CD14-positive monocyte (primary cell): ENCODE measurements at regions not wholly inside any gene's neighbourhood (a gene's known extent, or its start where the extent isn't known, plus 50 kb on each side); places are given as distances from the start of the nearest gene placed in this dataset.

Experiments used
- DNase-seq, 3 donors: peaks; one replicate each; pipeline ENCODE4 v3.0.0-alpha.2; 2011 to 2022
- H2AFZ ChIP-seq: 2 replicates; pipeline ENCODE4 v1.6.0; 2012; ENCODE audit warnings: mild to moderate bottlenecking, low read depth, low read length, inconsistent platforms; ENCODE audit not compliant: insufficient read depth, poor library complexity, severe bottlenecking
- H3K27ac ChIP-seq, 2 donors: 1 replicate in 1 of 2; 2 replicates in 1 of 2; pipeline ENCODE4 v1.5.1; 2012 to 2013; ENCODE audit warnings: low read length in 2 of 2, control low read depth in 1 of 2, inconsistent platforms in 1 of 2, low read depth in 1 of 2, mild to moderate bottlenecking in 1 of 2
- H3K27me3 ChIP-seq, 2 donors: one replicate each; pipeline versions ENCODE4 v1.6.0 to v1.6.1; 2011 to 2013; ENCODE audit warnings: low read length in 2 of 2; ENCODE audit not compliant: control insufficient read depth in 2 of 2, insufficient read depth in 2 of 2
- H3K36me3 ChIP-seq, 2 donors: replicated peaks in 1 of 2; 1 replicate in 1 of 2; 2 replicates in 1 of 2; pipeline versions ENCODE4 v1.5.1 to v1.6.1; 2012 to 2013; ENCODE audit warnings: low read length in 2 of 2, control low read depth in 1 of 2, inconsistent platforms in 1 of 2, mild to moderate bottlenecking in 1 of 2; ENCODE audit not compliant: insufficient read depth in 2 of 2, control insufficient read depth in 1 of 2
- H3K4me1 ChIP-seq, 2 donors: 1 replicate in 1 of 2; 2 replicates in 1 of 2; pipeline versions ENCODE4 v1.5.1 to v1.6.1; 2012 to 2013; ENCODE audit warnings: low read length in 2 of 2, control low read depth in 1 of 2, inconsistent platforms in 1 of 2, mild to moderate bottlenecking in 1 of 2, moderate library complexity in 1 of 2; ENCODE audit not compliant: insufficient read depth in 2 of 2, control insufficient read depth in 1 of 2
- H3K4me2 ChIP-seq: replicated peaks from 2 replicates; pipeline ENCODE3; 2012; ENCODE audit warnings: low read length, moderate library complexity, mild to moderate bottlenecking; ENCODE audit not compliant: poor library complexity, severe bottlenecking; ENCODE audit errors: extremely low read depth
- H3K4me3 ChIP-seq, 3 experiments: fragments of 200-600 bp in 1 of 3; sonication (generic) in 1 of 3; replicated peaks in 1 of 3; 1 replicate in 2 of 3; 2 replicates in 1 of 3; pipeline ENCODE4 v1.5.1; 2011 to 2013; ENCODE audit warnings: low read length in 3 of 3, mild to moderate bottlenecking in 3 of 3, control low read depth in 2 of 3, low read depth in 2 of 3, inconsistent platforms in 1 of 3, moderate library complexity in 1 of 3
- H3K79me2 ChIP-seq: 2 replicates; pipeline ENCODE4 v1.6.0; 2012; ENCODE audit warnings: mild to moderate bottlenecking, control low read depth, inconsistent platforms, low read length, moderate library complexity; ENCODE audit not compliant: insufficient read depth
- H3K9ac ChIP-seq: 2 replicates; pipeline ENCODE4 v1.6.0; 2017; ENCODE audit warnings: low read length, mild to moderate bottlenecking; ENCODE audit not compliant: insufficient read depth, poor library complexity, severe bottlenecking
- H3K9me3 ChIP-seq, 2 donors: replicated peaks in 1 of 2; 1 replicate in 1 of 2; 2 replicates in 1 of 2; pipeline versions ENCODE4 v1.5.1 to v1.6.1; 2012 to 2013; ENCODE audit warnings: low read length in 2 of 2, control low read depth in 1 of 2; ENCODE audit not compliant: control insufficient read depth in 1 of 2, insufficient read depth in 1 of 2
- H4K20me1 ChIP-seq: 2 replicates; pipeline ENCODE4 v1.6.0; 2012; ENCODE audit warnings: mild to moderate bottlenecking, low read length, control low read depth, moderate library complexity; ENCODE audit not compliant: insufficient read depth
- H3K27ac Mint-ChIP-seq, 7 donors: one replicate each; pipeline ENCODE4 v1.8.0; 2020; ENCODE audit warnings: mild to moderate bottlenecking in 7 of 7, mixed read lengths in 7 of 7, moderate library complexity in 6 of 7, inconsistent platforms in 2 of 7
- H3K27me3 Mint-ChIP-seq, 3 donors: one replicate each; pipeline ENCODE4 v1.8.0; 2021 to 2022; ENCODE audit warnings: low read depth in 3 of 3, mild to moderate bottlenecking in 3 of 3, mixed read lengths in 3 of 3, moderate library complexity in 3 of 3, inconsistent platforms in 1 of 3
- H3K36me3 Mint-ChIP-seq, 2 donors: one replicate each; pipeline ENCODE4 v1.8.0; 2020; ENCODE audit warnings: mixed read lengths in 2 of 2, inconsistent platforms in 1 of 2, mild to moderate bottlenecking in 1 of 2
- H3K4me1 Mint-ChIP-seq: one replicate; pipeline ENCODE4 v1.8.0; 2020; ENCODE audit warnings: mild to moderate bottlenecking, mixed read lengths
- H3K4me3 Mint-ChIP-seq, 2 donors: one replicate each; pipeline ENCODE4 v1.8.0; 2020; ENCODE audit warnings: mild to moderate bottlenecking in 2 of 2, mixed read lengths in 2 of 2, moderate library complexity in 1 of 2
- H3K9me3 Mint-ChIP-seq, 7 donors: one replicate each; pipeline ENCODE4 v1.8.0; 2020 to 2022; ENCODE audit warnings: mixed read lengths in 7 of 7, mild to moderate bottlenecking in 6 of 7, moderate library complexity in 6 of 7, inconsistent platforms in 2 of 7
- WGBS: methylation state at CpG from one replicate; pipeline ENCODE4 v1.1.5; 2013; ENCODE audit warnings: missing lambda C conversion rate; ENCODE audit not compliant: insufficient coverage; 5-methylcytosine and 5-hydroxymethylcytosine counted together
- intact Hi-C, 2 donors: fragments of 100-400 bp; cut with micrococcal nuclease; formaldehyde crosslinking; loops; one replicate each; pipeline versions ENCODE4 v1.15.0 to v1.15.1; 2023
- TF ChIP-seq, protein P1 (sequence below): fragments of 200-600 bp; IDR thresholded peaks from one replicate; pipeline ENCODE4 v1.8.0; 2022; ENCODE audit warnings: antibody characterized with exemption, mild to moderate bottlenecking

DNA sequence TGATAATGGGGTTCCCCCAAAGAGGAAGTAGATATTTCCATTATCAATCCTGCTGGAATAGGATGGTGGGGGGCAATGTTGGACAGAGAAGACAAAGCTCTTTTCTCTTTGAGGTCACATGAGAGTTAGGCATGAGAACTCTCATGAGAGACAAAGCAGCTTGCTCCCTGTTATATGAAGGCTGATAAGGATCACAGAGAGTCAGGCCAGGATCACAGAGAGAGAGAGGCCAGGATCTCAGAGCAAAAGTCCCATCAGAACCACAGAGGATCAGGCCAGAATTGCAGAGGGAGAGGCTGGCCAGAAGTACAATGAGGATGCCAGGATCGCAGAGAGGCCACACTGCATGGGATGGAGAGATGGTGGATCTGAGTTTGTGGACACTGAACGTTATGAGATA, 457.1 kb downstream of the LPIN1 start:
- TF ChIP-seq, protein P1, sequence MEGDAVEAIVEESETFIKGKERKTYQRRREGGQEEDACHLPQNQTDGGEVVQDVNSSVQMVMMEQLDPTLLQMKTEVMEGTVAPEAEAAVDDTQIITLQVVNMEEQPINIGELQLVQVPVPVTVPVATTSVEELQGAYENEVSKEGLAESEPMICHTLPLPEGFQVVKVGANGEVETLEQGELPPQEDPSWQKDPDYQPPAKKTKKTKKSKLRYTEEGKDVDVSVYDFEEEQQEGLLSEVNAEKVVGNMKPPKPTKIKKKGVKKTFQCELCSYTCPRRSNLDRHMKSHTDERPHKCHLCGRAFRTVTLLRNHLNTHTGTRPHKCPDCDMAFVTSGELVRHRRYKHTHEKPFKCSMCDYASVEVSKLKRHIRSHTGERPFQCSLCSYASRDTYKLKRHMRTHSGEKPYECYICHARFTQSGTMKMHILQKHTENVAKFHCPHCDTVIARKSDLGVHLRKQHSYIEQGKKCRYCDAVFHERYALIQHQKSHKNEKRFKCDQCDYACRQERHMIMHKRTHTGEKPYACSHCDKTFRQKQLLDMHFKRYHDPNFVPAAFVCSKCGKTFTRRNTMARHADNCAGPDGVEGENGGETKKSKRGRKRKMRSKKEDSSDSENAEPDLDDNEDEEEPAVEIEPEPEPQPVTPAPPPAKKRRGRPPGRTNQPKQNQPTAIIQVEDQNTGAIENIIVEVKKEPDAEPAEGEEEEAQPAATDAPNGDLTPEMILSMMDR = no peak
- no peaks in the 10 kb centered on the region for H3K27me3 ChIP-seq
- H3K4me1 ChIP-seq = peaks cover 12 to 14% of the 10 kb centered on the region in 2 donors
- no peaks in the 10 kb centered on the region for H4K20me1 ChIP-seq
- WGBS = 100% methylated on average over 2 of the region's 2 CpGs
- H3K79me2 ChIP-seq = no peaks in the 10 kb centered on the region
- peak overlapping the region in 1 of 7 donors; percentile 5 for H3K27ac Mint-ChIP-seq
- peaks cover 21 to 34% (median 27%) of the 10 kb centered on the region in 7 donors for H3K9me3 Mint-ChIP-seq
- no peak for DNase-seq
- intact Hi-C loops = no loop called here
- H3K4me1 Mint-ChIP-seq = peaks cover 11% of the 10 kb centered on the region
- H3K4me2 ChIP-seq = no peak overlapping the region
- H3K4me3 ChIP-seq = no peak overlapping the region
- H3K27ac ChIP-seq = no peak overlapping the region
- no peak overlapping the region for H3K9ac ChIP-seq
- peaks cover 15 to 25% of the 10 kb centered on the region in 2 donors for H3K9me3 ChIP-seq
- no peaks in the 10 kb centered on the region for H3K36me3 ChIP-seq
- peaks cover 0 to 5% of the 10 kb centered on the region in 2 donors for H3K36me3 Mint-ChIP-seq
- no peak overlapping the region for H3K4me3 Mint-ChIP-seq
- peaks cover 0 to 11% (median 1%) of the 10 kb centered on the region in 3 donors for H3K27me3 Mint-ChIP-seq
- H2AFZ ChIP-seq = no peak overlapping the region

DNA sequence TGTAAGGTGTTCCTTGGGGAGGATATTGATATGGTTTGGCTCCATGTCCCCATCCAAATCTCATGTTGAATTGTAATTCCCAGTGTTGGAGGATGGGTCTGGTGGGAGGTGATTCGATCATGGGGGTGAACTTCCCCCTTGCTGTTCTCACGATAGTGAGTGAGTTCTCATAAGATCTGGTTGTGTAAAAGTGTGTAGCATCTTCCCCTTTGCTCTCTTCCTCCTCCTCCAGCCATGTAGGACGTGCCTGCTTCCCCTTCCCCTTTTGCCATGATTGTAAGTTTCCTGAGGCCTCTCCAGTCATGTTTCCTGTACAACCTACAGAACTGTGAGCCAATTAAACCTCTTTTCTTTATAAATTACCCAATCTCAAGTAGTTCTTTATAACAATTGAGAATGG, 458.7 kb downstream of the LPIN1 start:
- peaks cover 12 to 14% of the 10 kb centered on the region in 2 donors for H3K4me1 ChIP-seq
- peak overlapping the region in 1 of 2 donors; percentile 16 for H3K27ac ChIP-seq
- H3K9me3 Mint-ChIP-seq = peaks cover 21 to 36% (median 27%) of the 10 kb centered on the region in 7 donors
- peak; percentile 29 to 69 (median 30) for DNase-seq
- WGBS = 0% methylated on average over 1 of the region's 3 CpGs
- no peak overlapping the region for H3K4me2 ChIP-seq
- no peak overlapping the region for H3K9ac ChIP-seq
- no peak overlapping the region for H2AFZ ChIP-seq
- H3K4me3 ChIP-seq = no peak overlapping the region
- H4K20me1 ChIP-seq = no peaks in the 10 kb centered on the region
- H3K27ac Mint-ChIP-seq = peak overlapping the region in 3 of 7 donors; percentile 27 to 50 (median 41)
- H3K9me3 ChIP-seq = peaks cover 15 to 25% of the 10 kb centered on the region in 2 donors
- H3K36me3 Mint-ChIP-seq = peaks cover 0 to 5% of the 10 kb centered on the region in 2 donors
- H3K27me3 Mint-ChIP-seq = peaks cover 0 to 6% (median 0%) of the 10 kb centered on the region in 3 donors
- H3K4me1 Mint-ChIP-seq = peaks cover 11% of the 10 kb centered on the region
- no peaks in the 10 kb centered on the region for H3K36me3 ChIP-seq
- intact Hi-C loops = no loop called here
- TF ChIP-seq, protein P1 = no peak
- no peaks in the 10 kb centered on the region for H3K27me3 ChIP-seq
- no peaks in the 10 kb centered on the region for H3K79me2 ChIP-seq
- H3K4me3 Mint-ChIP-seq = no peak overlapping the region
